ENCODE measurements at regions not wholly inside any gene's neighbourhood (a gene's known extent, or its start where the extent isn't known, plus 50 kb on each side); places are given as distances from the start of the nearest gene placed in this dataset.

DNA sequence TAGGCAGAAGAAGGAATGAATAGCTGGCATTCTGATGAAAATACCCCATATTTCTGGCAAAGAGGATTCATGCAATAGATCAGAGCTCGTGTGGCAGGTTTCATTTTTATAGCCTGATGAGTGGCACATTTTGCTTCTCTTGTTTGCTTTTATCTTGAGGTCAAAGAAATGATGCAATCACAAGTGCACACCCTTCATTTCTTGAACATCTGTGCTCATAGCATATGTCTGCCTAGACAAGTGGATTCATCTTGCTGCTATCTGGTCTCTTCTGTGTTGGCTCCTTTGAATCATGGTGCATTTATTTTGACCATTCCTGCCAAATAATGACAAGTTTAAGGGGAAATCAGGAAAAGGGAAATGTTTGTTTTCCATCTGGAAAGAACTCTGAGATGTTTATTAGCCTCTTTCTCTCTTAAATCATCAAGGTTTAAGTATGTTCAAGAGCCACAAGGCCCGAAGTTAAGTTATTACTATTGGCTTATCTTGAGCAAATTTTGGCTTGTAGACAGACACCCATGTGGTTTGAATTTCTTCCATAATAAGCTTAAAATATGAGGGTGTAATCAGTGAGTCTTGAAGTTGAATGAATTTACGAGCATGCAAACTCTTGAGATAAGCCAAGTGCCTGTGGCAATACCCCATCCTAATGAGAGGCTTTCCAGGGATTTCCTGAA lies 59.3 kb upstream of the HS3ST1 start:
- TF ChIP-seq POLR2AphosphoS5 (IDR thresholded peaks at IDR 0.05; ENCODE audit: low read depth, low read length) (no peak), TAF1 (IDR thresholded peaks at IDR 0.05; ENCODE audit: borderline replicate concordance, insufficient read depth, low read length) (no peak), FOXP2 (optimal IDR thresholded peaks at IDR 0.05; ENCODE audit: borderline replicate concordance, extremely low read depth, extremely low read length, insufficient read depth) (no peak), SIN3A (IDR thresholded peaks at IDR 0.05; ENCODE audit: borderline replicate concordance, insufficient read depth, low read length) (no peak)
- TF ChIP-seq, protein P1, sequence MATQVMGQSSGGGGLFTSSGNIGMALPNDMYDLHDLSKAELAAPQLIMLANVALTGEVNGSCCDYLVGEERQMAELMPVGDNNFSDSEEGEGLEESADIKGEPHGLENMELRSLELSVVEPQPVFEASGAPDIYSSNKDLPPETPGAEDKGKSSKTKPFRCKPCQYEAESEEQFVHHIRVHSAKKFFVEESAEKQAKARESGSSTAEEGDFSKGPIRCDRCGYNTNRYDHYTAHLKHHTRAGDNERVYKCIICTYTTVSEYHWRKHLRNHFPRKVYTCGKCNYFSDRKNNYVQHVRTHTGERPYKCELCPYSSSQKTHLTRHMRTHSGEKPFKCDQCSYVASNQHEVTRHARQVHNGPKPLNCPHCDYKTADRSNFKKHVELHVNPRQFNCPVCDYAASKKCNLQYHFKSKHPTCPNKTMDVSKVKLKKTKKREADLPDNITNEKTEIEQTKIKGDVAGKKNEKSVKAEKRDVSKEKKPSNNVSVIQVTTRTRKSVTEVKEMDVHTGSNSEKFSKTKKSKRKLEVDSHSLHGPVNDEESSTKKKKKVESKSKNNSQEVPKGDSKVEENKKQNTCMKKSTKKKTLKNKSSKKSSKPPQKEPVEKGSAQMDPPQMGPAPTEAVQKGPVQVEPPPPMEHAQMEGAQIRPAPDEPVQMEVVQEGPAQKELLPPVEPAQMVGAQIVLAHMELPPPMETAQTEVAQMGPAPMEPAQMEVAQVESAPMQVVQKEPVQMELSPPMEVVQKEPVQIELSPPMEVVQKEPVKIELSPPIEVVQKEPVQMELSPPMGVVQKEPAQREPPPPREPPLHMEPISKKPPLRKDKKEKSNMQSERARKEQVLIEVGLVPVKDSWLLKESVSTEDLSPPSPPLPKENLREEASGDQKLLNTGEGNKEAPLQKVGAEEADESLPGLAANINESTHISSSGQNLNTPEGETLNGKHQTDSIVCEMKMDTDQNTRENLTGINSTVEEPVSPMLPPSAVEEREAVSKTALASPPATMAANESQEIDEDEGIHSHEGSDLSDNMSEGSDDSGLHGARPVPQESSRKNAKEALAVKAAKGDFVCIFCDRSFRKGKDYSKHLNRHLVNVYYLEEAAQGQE (IDR thresholded peaks at IDR 0.05; ENCODE audit: insufficient read depth in 1 of 2, low read depth in 2 of 2, low read length in 2 of 2): no peak

DNA sequence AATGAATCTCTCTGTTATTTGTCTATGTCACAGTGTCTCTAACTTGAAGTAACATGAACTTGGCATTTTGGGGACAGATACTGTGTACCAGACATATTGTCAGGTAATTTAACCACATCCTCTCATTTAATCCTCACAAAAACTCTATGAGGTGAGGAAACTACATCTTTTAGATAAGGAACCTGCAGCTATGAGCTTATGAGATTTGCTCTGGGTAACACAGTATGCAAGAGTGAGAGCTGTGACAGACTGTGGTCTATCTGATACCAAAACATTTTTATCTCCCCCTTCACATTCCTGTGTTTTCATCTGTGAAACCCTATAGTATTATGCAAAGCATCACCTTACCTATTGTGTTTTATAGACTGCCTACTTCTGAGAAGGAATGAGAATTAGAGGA lies 58.4 kb upstream of the HS3ST1 start:
- TF ChIP-seq SIN3A (IDR thresholded peaks at IDR 0.05; ENCODE audit: borderline replicate concordance, insufficient read depth, low read length) (no peak), TAF1 (IDR thresholded peaks at IDR 0.05; ENCODE audit: borderline replicate concordance, insufficient read depth, low read length) (no peak), FOXP2 (optimal IDR thresholded peaks at IDR 0.05; ENCODE audit: borderline replicate concordance, extremely low read depth, extremely low read length, insufficient read depth) (no peak), POLR2AphosphoS5 (IDR thresholded peaks at IDR 0.05; ENCODE audit: low read depth, low read length) (no peak)
- TF ChIP-seq, protein P1 (IDR thresholded peaks at IDR 0.05; ENCODE audit: insufficient read depth in 1 of 2, low read depth in 2 of 2, low read length in 2 of 2): no peak

- TF ChIP-seq SIN3A (IDR thresholded peaks at IDR 0.05; ENCODE audit: borderline replicate concordance, insufficient read depth, low read length) (no peak), POLR2AphosphoS5 (IDR thresholded peaks at IDR 0.05; ENCODE audit: low read depth, low read length) (no peak)
Measured at GRCh38 chr4:11485926-11486325, 57.2 kb upstream of the HS3ST1 start.

GRCh38 chr4:11484531-11484930 lies 55.8 kb upstream of the HS3ST1 start:
- TF ChIP-seq, protein P1 (IDR thresholded peaks at IDR 0.05; ENCODE audit: insufficient read depth in 1 of 2, low read depth in 2 of 2, low read length in 2 of 2): no peak

GRCh38 chr4:11483046-11483445 lies 54.4 kb upstream of the HS3ST1 start:
- TF ChIP-seq TAF1 (IDR thresholded peaks at IDR 0.05; ENCODE audit: borderline replicate concordance, insufficient read depth, low read length): no peak
- no peak for TF ChIP-seq POLR2AphosphoS5 (IDR thresholded peaks at IDR 0.05; ENCODE audit: low read depth, low read length)
- TF ChIP-seq, protein P1 (IDR thresholded peaks at IDR 0.05; ENCODE audit: insufficient read depth in 1 of 2, low read depth in 2 of 2, low read length in 2 of 2): no peak
- no peak for TF ChIP-seq SIN3A (IDR thresholded peaks at IDR 0.05; ENCODE audit: borderline replicate concordance, insufficient read depth, low read length)
- TF ChIP-seq FOXP2 (optimal IDR thresholded peaks at IDR 0.05; ENCODE audit: borderline replicate concordance, extremely low read depth, extremely low read length, insufficient read depth): no peak
